ENCODE measurements at regions not wholly inside any gene's neighbourhood (a gene's known extent, or its start where the extent isn't known, plus 50 kb on each side); places are given as distances from the start of the nearest gene placed in this dataset.

GRCh38 chr17:65328567-65328966 is 191.4 kb downstream of the RGS9 start:
- TF ChIP-seq CTCF (IDR thresholded peaks at IDR 0.05; ENCODE audit: low read depth, low read length) (no peak), POLR2A (IDR thresholded peaks at IDR 0.05; ENCODE audit: extremely low read depth, insufficient read length) (no peak), MAX (IDR thresholded peaks at IDR 0.05; ENCODE audit: low read depth, low read length) (no peak), MYC (IDR thresholded peaks at IDR 0.05; ENCODE audit: low read depth, low read length) (no peak)

All from NB4 (cell line).